GM21515 (cell line): ENCODE measurements at regions not wholly inside any gene's neighbourhood (a gene's known extent, or its start where the extent isn't known, plus 50 kb on each side); places are given as distances from the start of the nearest gene placed in this dataset.
"Not testable (repeated sequence)": the region's sequence is repeated elsewhere in the genome, so short reads cannot be mapped to it uniquely, and the experiment has no call there.

Experiments
- ATAC-seq: cut with Tn5 transposase; IDR thresholded peaks from one replicate; pipeline ENCODE4 v1.9.1; 2021; ENCODE audit not compliant: unreplicated experiment

- no peak for ATAC-seq
Observed at GRCh38 chrX:112946227-112946626, 105.6 kb upstream of the AMOT start.

- no peak for ATAC-seq
Observed at GRCh38 chrX:112945826-112946225, 105.2 kb upstream of the AMOT start.

- ATAC-seq, result peak; percentile 69
Observed at GRCh38 chrX:112941209-112941837, 100.7 kb upstream of the AMOT start.

- no peak for ATAC-seq
Observed at GRCh38 chrX:112935029-112935428, 94.4 kb upstream of the AMOT start.

- no peak for ATAC-seq
Observed at GRCh38 chrX:112931900-112932299, 91.3 kb upstream of the AMOT start.

- no peak for ATAC-seq
Observed at GRCh38 chrX:112931478-112931877, 90.8 kb upstream of the AMOT start.

GRCh38 chrX:112923381-112923780, 82.8 kb upstream of the AMOT start:
- ATAC-seq, result not testable (repeated sequence)

GRCh38 chrX:112913807-112914206, 73.2 kb upstream of the AMOT start:
- no peak for ATAC-seq

- ATAC-seq, result no peak
Observed at GRCh38 chrX:112910418-112910817, 69.8 kb upstream of the AMOT start.

GRCh38 chrX:112901869-112902725, 61.5 kb upstream of the AMOT start:
- ATAC-seq, result no peak

- ATAC-seq, result no peak
Observed at GRCh38 chrX:112896051-112896450, 55.4 kb upstream of the AMOT start.
